ENCODE measurements at regions not wholly inside any gene's neighbourhood (a gene's known extent, or its start where the extent isn't known, plus 50 kb on each side); places are given as distances from the start of the nearest gene placed in this dataset.

GRCh38 chr1:168864266-168864665, 135.3 kb upstream of the DPT start:
- TF ChIP-seq CTCF (IDR thresholded peaks at IDR 0.05; ENCODE audit: low read depth, low read length) (no peak), POLR2A (IDR thresholded peaks at IDR 0.05; ENCODE audit: extremely low read depth, insufficient read length) (no peak), MAX (IDR thresholded peaks at IDR 0.05; ENCODE audit: low read depth, low read length) (no peak)

Measured in NB4 (cell line).